ENCODE measurements at regions not wholly inside any gene's neighbourhood (a gene's known extent, or its start where the extent isn't known, plus 50 kb on each side); places are given as distances from the start of the nearest gene placed in this dataset.
A peak's percentile ranks its signal among the peaks of the same experiment; 100 is the strongest.

- FAIRE-seq (no peak), DNase-seq (ENCODE audit: low read depth) (no peak)
- no peaks in the 10 kb centered on the region for H3K36me3 ChIP-seq (ENCODE audit: control insufficient read depth, insufficient read depth, low read length)
- no peak for TF ChIP-seq CTCF (IDR thresholded peaks at IDR 0.05; ENCODE audit: insufficient read depth, low read length, severe bottlenecking)
- no peaks in the 10 kb centered on the region for H3K27me3 ChIP-seq (ENCODE audit: control insufficient read depth, insufficient read depth, low read length)
- H3K4me3 ChIP-seq (ENCODE audit: low read depth, low read length) = no peak overlapping the region
Observed at GRCh38 chr5:116703941-116704340, 129.3 kb upstream of the SEMA6A start.

DNA sequence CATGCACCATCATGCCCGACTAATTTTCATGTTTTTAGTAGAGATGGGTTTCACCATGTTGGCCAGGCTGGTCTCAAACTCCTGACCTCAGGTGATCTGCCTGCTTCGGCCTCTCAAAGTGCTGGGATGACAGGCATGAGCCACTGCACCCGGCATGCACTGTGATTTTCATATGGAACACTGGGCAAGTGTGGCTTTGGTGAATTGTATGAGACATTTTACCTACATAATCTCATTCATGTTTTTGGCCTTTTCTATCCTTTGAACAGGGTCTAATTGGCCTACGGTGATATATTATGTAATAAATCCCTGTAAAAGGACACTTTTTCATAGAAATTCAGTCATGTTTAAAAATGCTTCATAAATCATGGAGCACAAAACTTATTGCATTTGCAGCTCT, 128.7 kb upstream of the SEMA6A start:
- Histone ChIP-seq H3K4me3 (ENCODE audit: low read depth, low read length) (no peak overlapping the region), H3K36me3 (ENCODE audit: control insufficient read depth, insufficient read depth, low read length) (no peaks in the 10 kb centered on the region), H3K27me3 (ENCODE audit: control insufficient read depth, insufficient read depth, low read length) (no peaks in the 10 kb centered on the region)
- DNase-seq (ENCODE audit: low read depth) = no peak
- no peak for TF ChIP-seq CTCF (IDR thresholded peaks at IDR 0.05; ENCODE audit: insufficient read depth, low read length, severe bottlenecking)
- FAIRE-seq = no peak

GRCh38 chr5:116702776-116703175, 128.2 kb upstream of the SEMA6A start:
- peak; percentile 68 for DNase-seq (ENCODE audit: low read depth)

GRCh38 chr5:116699332-116699731, 124.7 kb upstream of the SEMA6A start:
- no peak for TF ChIP-seq CTCF (IDR thresholded peaks at IDR 0.05; ENCODE audit: insufficient read depth, low read length, severe bottlenecking)
- Histone ChIP-seq H3K27me3 (ENCODE audit: control insufficient read depth, insufficient read depth, low read length) (no peaks in the 10 kb centered on the region), H3K36me3 (ENCODE audit: control insufficient read depth, insufficient read depth, low read length) (no peaks in the 10 kb centered on the region), H3K4me3 (ENCODE audit: low read depth, low read length) (no peak overlapping the region)
- no peak for FAIRE-seq
- DNase-seq (ENCODE audit: low read depth) = no peak

More at GRCh38 chr5:116702776-116703175, 128.2 kb upstream of the SEMA6A start:
- Histone ChIP-seq H3K27me3 (ENCODE audit: control insufficient read depth, insufficient read depth, low read length) (no peaks in the 10 kb centered on the region), H3K36me3 (ENCODE audit: control insufficient read depth, insufficient read depth, low read length) (no peaks in the 10 kb centered on the region), H3K4me3 (ENCODE audit: low read depth, low read length) (no peak overlapping the region)
- TF ChIP-seq CTCF (IDR thresholded peaks at IDR 0.05; ENCODE audit: insufficient read depth, low read length, severe bottlenecking) = no peak
- no peak for FAIRE-seq

DNA sequence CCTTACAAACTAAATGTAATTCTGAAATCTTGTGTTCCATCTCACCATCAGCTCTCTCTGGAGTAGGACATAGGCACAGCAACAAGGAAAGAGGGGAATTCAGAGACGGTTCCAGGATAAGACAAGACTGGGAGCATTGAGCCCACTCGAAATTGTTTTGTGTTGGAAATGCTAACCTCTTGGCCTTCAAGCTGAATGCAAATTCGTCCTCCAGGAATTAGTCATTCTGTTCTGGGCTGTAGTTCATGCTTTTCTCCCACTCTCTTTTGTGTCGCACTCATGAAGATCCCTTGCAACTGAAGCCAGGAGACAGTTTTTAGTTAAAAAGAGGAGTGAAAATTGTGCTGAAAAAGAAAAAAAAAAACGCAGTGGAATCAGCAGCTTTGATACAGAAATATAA, 121.7 kb upstream of the SEMA6A start:
- no peaks in the 10 kb centered on the region for H3K27me3 ChIP-seq (ENCODE audit: control insufficient read depth, insufficient read depth, low read length)
- H3K4me3 ChIP-seq (ENCODE audit: low read depth, low read length) = no peak overlapping the region
- H3K36me3 ChIP-seq (ENCODE audit: control insufficient read depth, insufficient read depth, low read length) = no peaks in the 10 kb centered on the region
- DNase-seq (ENCODE audit: low read depth) = no peak
- TF ChIP-seq CTCF (IDR thresholded peaks at IDR 0.05; ENCODE audit: insufficient read depth, low read length, severe bottlenecking) = no peak
- no peak for FAIRE-seq

- DNase-seq (ENCODE audit: low read depth) (no peak), FAIRE-seq (no peak)
- H3K27me3 ChIP-seq (ENCODE audit: control insufficient read depth, insufficient read depth, low read length) = no peaks in the 10 kb centered on the region
- H3K36me3 ChIP-seq (ENCODE audit: control insufficient read depth, insufficient read depth, low read length) = no peaks in the 10 kb centered on the region
- no peak overlapping the region for H3K4me3 ChIP-seq (ENCODE audit: low read depth, low read length)
- no peak for TF ChIP-seq CTCF (IDR thresholded peaks at IDR 0.05; ENCODE audit: insufficient read depth, low read length, severe bottlenecking)
Observed at GRCh38 chr5:116695681-116696080, 121.1 kb upstream of the SEMA6A start.

All from bronchial epithelial cell (primary cell).